Left lung (tissue), 4 donors: ENCODE measurements at regions not wholly inside any gene's neighbourhood (a gene's known extent, or its start where the extent isn't known, plus 50 kb on each side); places are given as distances from the start of the nearest gene placed in this dataset.

ENCODE experiments used
- ATAC-seq: fragments of 200-7000 bp; cut with Tn5 transposase; one replicate; pipeline ENCODE4 v1.9.1; 2020; ENCODE audit warnings: moderate library complexity
- DNase-seq, 4 donors: peaks; one replicate each; pipeline ENCODE4 v3.0.0-alpha.2; 2013 to 2020
- H3K27ac ChIP-seq, 2 donors: fragments of 200-600 bp; sonication (generic) in 1 of 2; one replicate each; pipeline versions ENCODE4 v1.5.0 to v1.8.0; 2020 to 2021
- H3K27me3 ChIP-seq, 2 donors: fragments of 200-600 bp; sonication (generic) in 1 of 2; one replicate each; pipeline versions ENCODE4 v1.5.0 to v1.8.0; 2020 to 2021
- H3K36me3 ChIP-seq, 2 donors: fragments of 200-600 bp; sonication (generic) in 1 of 2; one replicate each; pipeline versions ENCODE4 v1.5.0 to v1.8.0; 2020 to 2021
- H3K4me1 ChIP-seq, 2 donors: fragments of 200-600 bp; one replicate each; pipeline ENCODE4 v1.8.0; 2021
- H3K4me3 ChIP-seq, 2 donors: fragments of 200-600 bp; sonication (generic) in 1 of 2; one replicate each; pipeline versions ENCODE4 v1.5.0 to v1.8.0; 2020 to 2021; ENCODE audit warnings: mild to moderate bottlenecking in 1 of 2
- H3K9me3 ChIP-seq, 2 donors: fragments of 200-600 bp; sonication (generic) in 1 of 2; one replicate each; pipeline versions ENCODE4 v1.5.0 to v1.8.0; 2020 to 2021
- intact Hi-C, 2 donors: fragments of 100-400 bp; cut with DNase I; formaldehyde crosslinking; loops; one replicate each; pipeline versions ENCODE4 v1.11.2 to v1.14.2; 2022
- TF ChIP-seq, protein P1 (sequence below), 2 donors: fragments of 200-600 bp; sonication (generic) in 1 of 2; IDR thresholded peaks; one replicate each; pipeline versions ENCODE4 v1.5.0 to v1.8.0; 2021; ENCODE audit warnings: antibody characterized with exemption in 2 of 2
- donor health status: DM: no; HTN: yes; CAD: no.
- donor health status: DM: no; HTN: no; CAD: no.

DNA sequence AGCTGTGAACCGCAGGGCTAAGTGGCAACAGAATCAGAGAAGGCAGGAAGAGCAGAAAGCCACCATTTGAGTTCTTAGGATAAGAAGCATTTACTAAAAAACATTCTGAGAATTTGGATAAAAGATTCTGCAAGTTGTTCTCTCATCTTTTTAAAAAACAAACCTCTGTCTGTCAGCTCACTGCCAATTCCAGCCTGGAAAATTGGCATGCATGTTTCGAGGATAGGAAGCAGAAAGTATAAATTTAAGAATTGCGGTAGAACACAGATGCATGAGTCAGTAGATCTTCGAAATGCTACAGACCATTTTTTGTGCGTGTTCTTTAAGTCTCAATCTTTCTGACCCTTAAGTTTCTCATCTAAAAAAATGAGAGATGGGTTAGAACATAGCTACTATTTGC is 544.5 kb upstream of the DAB1 start:
- intact Hi-C loops: no loop called here
- DNase-seq (no peak), ATAC-seq (no peak)
- H3K4me3 ChIP-seq: no peak overlapping the region
- no peaks in the 10 kb centered on the region for H3K36me3 ChIP-seq
- H3K4me1 ChIP-seq: no peaks in the 10 kb centered on the region
- no peaks in the 10 kb centered on the region for H3K9me3 ChIP-seq
- TF ChIP-seq, protein P1, sequence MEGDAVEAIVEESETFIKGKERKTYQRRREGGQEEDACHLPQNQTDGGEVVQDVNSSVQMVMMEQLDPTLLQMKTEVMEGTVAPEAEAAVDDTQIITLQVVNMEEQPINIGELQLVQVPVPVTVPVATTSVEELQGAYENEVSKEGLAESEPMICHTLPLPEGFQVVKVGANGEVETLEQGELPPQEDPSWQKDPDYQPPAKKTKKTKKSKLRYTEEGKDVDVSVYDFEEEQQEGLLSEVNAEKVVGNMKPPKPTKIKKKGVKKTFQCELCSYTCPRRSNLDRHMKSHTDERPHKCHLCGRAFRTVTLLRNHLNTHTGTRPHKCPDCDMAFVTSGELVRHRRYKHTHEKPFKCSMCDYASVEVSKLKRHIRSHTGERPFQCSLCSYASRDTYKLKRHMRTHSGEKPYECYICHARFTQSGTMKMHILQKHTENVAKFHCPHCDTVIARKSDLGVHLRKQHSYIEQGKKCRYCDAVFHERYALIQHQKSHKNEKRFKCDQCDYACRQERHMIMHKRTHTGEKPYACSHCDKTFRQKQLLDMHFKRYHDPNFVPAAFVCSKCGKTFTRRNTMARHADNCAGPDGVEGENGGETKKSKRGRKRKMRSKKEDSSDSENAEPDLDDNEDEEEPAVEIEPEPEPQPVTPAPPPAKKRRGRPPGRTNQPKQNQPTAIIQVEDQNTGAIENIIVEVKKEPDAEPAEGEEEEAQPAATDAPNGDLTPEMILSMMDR (IDR thresholded peaks at IDR 0.05): no peak
- H3K27me3 ChIP-seq: no peaks in the 10 kb centered on the region
- no peak overlapping the region for H3K27ac ChIP-seq

DNA sequence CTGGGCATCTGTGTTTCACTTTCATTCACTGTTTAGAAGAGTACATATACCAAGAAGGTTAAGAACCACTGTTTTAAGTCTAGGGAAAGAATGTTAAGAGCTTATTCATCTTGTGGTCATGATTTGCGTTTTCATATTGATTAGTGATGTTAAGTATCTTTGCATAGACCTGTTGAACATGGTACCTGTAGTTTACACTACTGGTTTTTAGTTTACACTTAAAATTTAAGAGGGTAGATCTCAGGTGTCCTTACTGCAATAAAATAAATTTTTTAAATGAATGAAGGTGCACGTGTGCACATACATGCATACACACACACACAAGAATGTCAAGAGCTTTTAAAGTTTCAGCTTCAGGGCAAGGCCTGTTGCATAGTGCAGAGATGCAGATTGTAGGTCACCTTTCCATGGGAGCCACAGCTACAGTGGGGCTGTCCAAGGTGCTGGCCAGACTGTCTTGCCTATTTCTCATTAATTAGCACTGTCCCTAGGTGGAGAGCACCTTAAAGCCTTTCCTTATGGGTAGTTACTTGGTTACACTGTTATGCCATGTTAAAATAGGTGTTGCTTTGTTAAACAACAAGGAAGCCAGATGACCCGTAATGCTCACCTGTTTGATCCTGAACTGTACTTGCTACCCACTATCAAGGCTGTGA is 543.0 kb upstream of the DAB1 start:
- no peaks in the 10 kb centered on the region for H3K9me3 ChIP-seq
- intact Hi-C loops: no loop called here
- DNase-seq (peak in 2 of 4 donors; percentile 9 to 48), ATAC-seq (peak; percentile 59)
- H3K27ac ChIP-seq: no peak overlapping the region
- TF ChIP-seq, protein P1 (IDR thresholded peaks at IDR 0.05): no peak
- no peak overlapping the region for H3K4me3 ChIP-seq
- H3K36me3 ChIP-seq: no peaks in the 10 kb centered on the region
- no peaks in the 10 kb centered on the region for H3K4me1 ChIP-seq
- H3K27me3 ChIP-seq: no peaks in the 10 kb centered on the region

DNA sequence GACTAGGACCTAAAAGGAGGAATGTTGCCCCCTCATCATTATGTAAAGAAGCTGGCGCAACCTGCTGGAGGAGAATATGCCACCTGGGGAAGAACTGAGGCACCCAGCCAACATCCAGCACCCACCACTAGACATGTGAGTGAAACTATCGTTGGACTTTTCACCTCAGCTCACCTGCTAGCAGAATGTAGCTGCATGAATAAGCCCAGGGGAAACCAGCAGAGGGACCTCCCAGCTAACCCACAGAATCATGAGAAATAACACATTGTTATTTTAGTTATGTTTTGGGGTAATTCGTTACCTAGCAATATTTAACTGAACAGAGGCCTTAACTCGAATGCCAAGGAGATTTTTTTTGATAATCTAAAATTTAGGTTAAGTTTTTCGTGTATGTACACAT is 542.5 kb upstream of the DAB1 start:
- Histone ChIP-seq H3K4me1 (no peaks in the 10 kb centered on the region), H3K4me3 (no peak overlapping the region), H3K36me3 (no peaks in the 10 kb centered on the region), H3K27me3 (no peaks in the 10 kb centered on the region), H3K9me3 (no peaks in the 10 kb centered on the region), H3K27ac (no peak overlapping the region)
- intact Hi-C loops: no loop called here
- DNase-seq (no peak), ATAC-seq (no peak)
- TF ChIP-seq, protein P1 (IDR thresholded peaks at IDR 0.05): no peak

DNA sequence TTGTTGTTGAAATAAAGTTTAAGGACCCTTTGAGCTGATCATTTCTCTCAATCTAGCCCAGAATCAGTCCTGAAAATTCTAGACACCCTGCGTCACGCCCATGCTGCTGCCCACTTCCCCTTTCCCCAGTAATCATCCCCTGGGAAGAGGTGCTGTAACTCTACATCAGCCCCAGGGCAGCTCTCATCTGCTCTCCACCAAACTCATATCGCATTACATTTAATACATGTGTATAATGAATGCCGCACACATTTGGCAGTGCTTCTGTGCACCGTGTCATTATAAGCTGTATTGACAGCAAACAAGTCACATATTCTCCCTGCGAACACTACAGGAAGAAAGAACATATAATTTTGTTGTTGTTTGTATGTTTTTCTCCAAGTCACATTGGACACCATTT is 539.7 kb upstream of the DAB1 start:
- Histone ChIP-seq H3K4me1 (no peaks in the 10 kb centered on the region), H3K27ac (no peak overlapping the region), H3K27me3 (no peaks in the 10 kb centered on the region), H3K36me3 (no peaks in the 10 kb centered on the region), H3K4me3 (no peak overlapping the region), H3K9me3 (no peaks in the 10 kb centered on the region)
- no peak for DNase-seq
- no peak for ATAC-seq
- TF ChIP-seq, protein P1 (IDR thresholded peaks at IDR 0.05): no peak
- intact Hi-C loops: no loop called here

DNA sequence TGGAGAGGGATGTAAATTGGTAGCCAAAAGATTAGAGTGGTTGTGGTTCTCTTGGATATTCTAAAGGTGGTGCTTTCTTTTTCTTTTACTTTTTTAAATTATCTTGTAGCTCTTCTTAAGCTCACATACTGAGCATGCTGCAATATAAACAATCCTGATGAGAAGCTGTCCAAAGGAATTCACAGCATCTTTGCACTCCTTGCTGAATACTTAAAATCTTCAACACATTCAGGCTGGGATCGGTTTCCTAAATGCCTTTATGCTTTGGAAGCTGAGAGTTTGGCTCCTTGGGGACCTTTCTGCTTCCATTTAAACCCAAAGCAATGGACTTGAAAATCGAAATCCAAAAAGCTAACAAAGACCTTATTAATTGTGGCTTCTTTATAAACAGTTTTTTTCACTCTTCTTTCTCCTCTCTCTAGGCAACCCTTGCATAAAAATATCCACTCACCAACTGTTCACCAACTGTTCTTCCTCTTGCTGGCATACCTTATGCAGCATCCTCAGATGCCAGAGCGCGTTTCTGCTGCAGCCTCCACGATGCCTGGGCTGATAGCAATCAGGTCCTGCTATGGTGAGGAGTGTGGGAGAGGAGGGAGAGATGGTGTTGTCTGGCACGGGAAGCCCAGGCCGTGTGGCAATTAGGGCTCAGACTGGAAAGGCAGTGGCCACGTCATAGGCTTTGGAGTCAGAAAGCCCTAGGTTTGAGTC is 535.8 kb upstream of the DAB1 start:
- Histone ChIP-seq H3K9me3 (no peaks in the 10 kb centered on the region), H3K4me3 (no peak overlapping the region), H3K27me3 (no peaks in the 10 kb centered on the region), H3K27ac (no peak overlapping the region), H3K36me3 (no peaks in the 10 kb centered on the region), H3K4me1 (no peaks in the 10 kb centered on the region)
- ATAC-seq (no peak), DNase-seq (no peak)
- intact Hi-C loops: no loop called here
- TF ChIP-seq, protein P1 (IDR thresholded peaks at IDR 0.05): no peak
